ENCODE measurements at regions not wholly inside any gene's neighbourhood (a gene's known extent, or its start where the extent isn't known, plus 50 kb on each side); places are given as distances from the start of the nearest gene placed in this dataset.

DNA sequence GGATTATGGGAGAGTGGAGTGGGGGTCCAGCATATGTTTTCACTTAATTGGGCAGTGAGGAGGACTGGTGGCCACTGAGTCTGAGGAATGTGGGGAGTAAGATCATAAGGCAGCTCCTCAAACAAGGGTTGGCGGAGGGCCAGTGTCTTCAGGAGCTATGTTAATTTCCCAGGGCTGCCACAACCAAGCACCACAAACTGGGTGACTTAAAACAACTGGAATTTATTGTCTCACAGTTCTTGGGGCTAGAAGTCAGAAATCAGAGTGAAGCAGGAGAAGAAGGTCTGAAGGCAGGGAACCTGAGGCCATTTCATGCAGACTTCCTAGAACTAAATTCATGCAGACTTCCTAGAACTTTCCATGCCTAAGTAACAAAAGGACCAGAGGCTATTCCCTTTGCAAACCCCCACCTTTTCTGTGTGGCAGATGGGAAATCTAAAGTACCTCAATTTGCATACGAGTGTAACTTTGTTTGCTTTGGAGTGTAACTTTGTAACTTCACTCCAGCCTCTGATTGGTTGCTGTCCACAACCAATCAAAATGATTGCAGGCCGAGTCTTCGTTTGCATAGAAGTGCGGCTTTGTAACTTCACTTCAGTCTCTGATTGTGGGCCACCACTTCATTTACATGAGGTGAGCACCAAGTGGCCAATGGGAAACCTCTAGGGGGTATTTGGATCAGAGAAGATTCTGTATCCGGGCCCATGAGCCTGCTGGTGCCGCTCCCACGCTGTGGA is 50.5 kb upstream of the ZBED5 start:
- H3K4me1 ChIP-seq = peaks cover 6% of the 10 kb centered on the region
- H3K36me3 ChIP-seq (replicated peaks in 1 of 2; ENCODE audit: insufficient read depth in 1 of 2, low read depth in 2 of 2) = no peaks in the 10 kb centered on the region
- no peaks in the 10 kb centered on the region for H3K9me3 ChIP-seq
- ATAC-seq (peak; percentile 89), DNase-seq (peak; percentile 57 to 87 (median 72))
- no peaks in the 10 kb centered on the region for H3K27me3 ChIP-seq
- intact Hi-C loops (cut with DNase I) = no loop called here
- WGBS, 2 donors = 50 to 55% methylated on average over 8 of the region's 8 CpGs
- no peak for TF ChIP-seq POLR2A (IDR thresholded peaks at IDR 0.05)
- TF ChIP-seq, protein P1, sequence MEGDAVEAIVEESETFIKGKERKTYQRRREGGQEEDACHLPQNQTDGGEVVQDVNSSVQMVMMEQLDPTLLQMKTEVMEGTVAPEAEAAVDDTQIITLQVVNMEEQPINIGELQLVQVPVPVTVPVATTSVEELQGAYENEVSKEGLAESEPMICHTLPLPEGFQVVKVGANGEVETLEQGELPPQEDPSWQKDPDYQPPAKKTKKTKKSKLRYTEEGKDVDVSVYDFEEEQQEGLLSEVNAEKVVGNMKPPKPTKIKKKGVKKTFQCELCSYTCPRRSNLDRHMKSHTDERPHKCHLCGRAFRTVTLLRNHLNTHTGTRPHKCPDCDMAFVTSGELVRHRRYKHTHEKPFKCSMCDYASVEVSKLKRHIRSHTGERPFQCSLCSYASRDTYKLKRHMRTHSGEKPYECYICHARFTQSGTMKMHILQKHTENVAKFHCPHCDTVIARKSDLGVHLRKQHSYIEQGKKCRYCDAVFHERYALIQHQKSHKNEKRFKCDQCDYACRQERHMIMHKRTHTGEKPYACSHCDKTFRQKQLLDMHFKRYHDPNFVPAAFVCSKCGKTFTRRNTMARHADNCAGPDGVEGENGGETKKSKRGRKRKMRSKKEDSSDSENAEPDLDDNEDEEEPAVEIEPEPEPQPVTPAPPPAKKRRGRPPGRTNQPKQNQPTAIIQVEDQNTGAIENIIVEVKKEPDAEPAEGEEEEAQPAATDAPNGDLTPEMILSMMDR (IDR thresholded peaks at IDR 0.05) = no peak
- H3K4me3 ChIP-seq = no peak overlapping the region
- peak overlapping the region; percentile 15 to 79 (median 51) for H3K27ac ChIP-seq
